ENCODE measurements at regions not wholly inside any gene's neighbourhood (a gene's known extent, or its start where the extent isn't known, plus 50 kb on each side); places are given as distances from the start of the nearest gene placed in this dataset.
A peak's percentile ranks its signal among the peaks of the same experiment; 100 is the strongest.
"Not testable (repeated sequence)": the region's sequence is repeated elsewhere in the genome, so short reads cannot be mapped to it uniquely, and the experiment has no call there.

DNA sequence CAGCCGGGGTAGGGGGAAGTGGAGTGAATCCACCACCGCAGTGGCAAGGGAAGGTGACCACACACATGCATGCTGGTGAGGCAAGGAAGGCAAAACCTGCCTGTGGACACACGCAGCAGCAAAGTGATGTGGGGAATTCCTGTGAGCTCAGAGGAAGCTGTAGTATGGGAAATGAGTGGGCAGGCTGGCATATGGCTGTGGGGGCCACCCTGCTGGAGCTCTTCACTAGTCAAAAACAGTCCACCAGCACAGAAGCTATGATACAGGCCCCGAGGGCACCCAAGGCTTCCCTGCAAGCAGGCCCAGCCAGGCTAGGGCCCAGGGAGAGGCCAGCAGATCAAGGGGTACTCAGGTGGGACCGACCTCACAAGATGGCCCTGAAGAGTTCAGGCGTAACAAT lies 239.1 kb downstream of the CHM start:
- DNase-seq = no peak

DNA sequence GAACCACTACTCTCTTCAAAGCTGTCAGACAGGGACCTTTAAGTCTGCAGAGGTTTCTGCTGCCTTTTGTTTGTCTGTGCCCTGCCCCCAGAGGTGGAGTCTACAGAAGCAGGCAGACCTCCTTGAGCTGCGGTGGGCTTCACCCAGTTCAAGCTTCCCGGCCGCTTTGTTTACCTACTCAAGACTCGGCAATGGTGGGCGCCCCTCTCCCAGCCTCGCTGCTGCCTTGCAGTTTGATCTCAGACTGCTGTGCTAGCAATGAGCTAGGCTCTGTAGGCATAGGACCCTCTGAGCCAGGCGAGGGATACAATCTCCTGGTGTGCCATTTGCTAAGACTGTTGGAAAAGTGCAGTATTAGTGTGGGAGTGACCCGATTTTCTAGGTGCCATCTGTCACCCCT lies 275.0 kb downstream of the CHM start:
- DNase-seq = not testable (repeated sequence)

- no peak for DNase-seq
Measured at GRCh38 chrX:85765651-85766050, 281.7 kb downstream of the CHM start.

GRCh38 chrX:85723025-85723424 lies 324.3 kb downstream of the CHM start:
- not testable (repeated sequence) for DNase-seq

DNA sequence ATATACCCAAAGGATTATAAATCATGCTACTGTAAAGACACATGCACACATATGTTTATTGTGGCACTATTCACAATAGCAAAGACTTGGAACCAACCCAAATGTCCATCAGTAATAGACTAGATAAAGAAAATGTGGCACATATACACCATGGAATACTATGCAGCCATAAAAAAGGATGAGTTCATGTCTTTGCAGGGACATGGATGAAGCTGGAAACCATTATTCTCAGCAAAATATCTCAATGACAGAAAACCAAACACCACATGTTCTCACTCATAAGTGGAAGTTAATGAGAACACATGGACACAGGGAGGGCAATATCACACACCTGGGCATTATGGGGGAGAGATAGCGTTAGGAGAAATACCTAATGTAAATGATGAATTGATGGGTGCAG lies 323.8 kb upstream of the POF1B start:
- not testable (repeated sequence) for DNase-seq

GRCh38 chrX:85698921-85699320 lies 319.5 kb upstream of the POF1B start:
- DNase-seq = no peak

- no peak for DNase-seq
Measured at GRCh38 chrX:85685843-85686242, 306.4 kb upstream of the POF1B start.

DNA sequence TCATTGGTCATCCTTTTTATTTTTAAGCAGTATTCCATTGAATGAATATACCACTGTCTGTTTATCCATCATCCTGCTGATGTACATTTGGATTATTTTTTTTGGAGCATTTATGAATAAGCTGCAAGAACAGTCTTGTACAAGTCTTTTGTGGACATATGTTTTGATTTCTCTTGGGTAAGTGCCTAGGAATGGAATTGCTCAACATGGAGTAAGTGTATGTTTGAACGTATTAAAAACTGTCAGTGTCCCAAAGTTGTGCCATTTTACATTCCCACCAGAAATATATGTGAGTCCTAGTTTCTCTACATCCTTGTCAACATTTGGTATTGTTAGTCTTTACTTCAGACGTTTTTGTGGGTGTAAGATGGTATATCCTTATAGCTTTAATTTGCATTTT lies 287.0 kb upstream of the POF1B start:
- no peak for DNase-seq

- not testable (repeated sequence) for DNase-seq
Measured at GRCh38 chrX:85663970-85664369, 284.5 kb upstream of the POF1B start.

DNA sequence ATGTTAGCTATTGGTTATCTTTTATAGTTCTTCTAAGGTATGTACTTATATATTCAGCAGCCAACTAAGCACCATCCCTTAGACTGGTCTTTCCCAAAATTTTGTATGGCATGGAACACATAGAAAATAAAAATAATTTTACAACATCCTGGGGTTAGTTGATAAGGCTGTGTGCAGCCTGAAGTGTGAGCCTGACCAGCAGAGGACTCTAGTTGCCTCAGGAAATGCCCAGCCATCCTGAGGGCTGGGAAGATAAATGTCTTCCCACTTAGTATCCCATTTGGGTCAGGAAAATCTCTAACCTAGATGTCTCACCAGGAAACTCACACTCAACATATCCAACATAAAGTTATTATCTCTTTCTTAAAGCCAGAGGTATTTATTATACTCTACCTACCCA lies 251.4 kb upstream of the POF1B start:
- DNase-seq = no peak

GRCh38 chrX:85627363-85627762 lies 247.9 kb upstream of the POF1B start:
- peak; percentile 2 for DNase-seq

DNA sequence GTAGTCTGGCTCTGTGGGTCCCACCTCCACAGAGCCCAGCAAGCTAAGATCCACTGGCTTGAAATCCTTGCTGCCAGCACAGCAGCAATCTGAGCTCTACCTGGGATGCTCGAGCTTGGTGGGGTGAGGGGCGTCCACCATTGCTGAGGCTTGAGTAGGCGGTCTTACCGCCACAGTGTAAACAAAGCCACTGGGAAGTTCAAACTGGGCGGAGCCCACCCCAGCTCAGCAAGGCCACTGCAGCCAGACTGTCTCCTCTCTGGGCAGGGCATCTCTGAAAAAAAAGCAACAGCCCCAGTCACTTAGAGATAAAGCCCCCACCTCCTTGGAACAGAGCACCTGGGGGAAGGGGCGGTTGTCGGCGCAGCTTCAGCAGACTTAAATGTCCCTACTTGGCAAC lies 243.2 kb upstream of the POF1B start:
- no peak for DNase-seq

DNA sequence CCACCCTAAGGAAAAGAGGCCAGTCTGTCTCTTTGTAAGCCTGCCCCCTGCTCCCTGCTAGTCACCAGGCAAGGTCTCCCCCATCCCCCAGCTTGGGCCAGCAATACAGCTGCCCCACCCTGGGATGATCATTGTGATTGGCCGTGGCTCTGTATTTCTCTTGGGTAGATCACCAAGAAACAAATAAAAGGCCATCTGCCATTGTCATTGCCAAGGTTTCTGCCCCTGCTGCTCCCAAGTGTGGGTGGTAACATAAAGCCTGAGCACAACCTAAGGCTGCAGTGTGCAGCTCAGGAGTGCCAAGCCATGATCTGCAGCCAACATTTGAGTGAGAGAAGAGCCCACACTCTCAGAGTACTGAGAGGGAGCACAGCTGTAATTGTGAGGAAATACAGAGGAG lies 241.0 kb upstream of the POF1B start:
- DNase-seq = no peak

DNA sequence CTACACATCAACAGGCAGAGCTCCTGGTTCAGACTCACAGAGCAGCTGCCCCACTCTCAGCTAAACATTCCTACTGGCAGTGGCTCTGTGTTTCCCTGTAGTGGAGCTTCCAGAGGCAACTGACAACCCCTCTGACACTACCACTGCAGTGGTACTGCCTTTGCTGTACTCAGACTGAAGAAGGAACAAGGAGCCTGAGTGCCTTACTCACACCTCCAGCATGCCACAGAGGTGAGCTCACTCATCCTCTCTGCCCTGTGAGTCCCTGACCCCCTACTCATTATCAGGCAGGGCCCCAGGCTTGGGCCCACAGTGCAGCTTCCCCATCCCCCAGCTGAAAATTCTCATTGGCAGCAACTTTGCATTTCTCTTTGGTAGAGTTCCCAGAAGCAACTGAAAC lies 240.5 kb upstream of the POF1B start:
- DNase-seq = no peak

- peak; percentile 1 for DNase-seq
Measured at GRCh38 chrX:85611926-85612325, 232.5 kb upstream of the POF1B start.

- no peak for DNase-seq
Measured at GRCh38 chrX:85592980-85593379, 213.5 kb upstream of the POF1B start.

DNA sequence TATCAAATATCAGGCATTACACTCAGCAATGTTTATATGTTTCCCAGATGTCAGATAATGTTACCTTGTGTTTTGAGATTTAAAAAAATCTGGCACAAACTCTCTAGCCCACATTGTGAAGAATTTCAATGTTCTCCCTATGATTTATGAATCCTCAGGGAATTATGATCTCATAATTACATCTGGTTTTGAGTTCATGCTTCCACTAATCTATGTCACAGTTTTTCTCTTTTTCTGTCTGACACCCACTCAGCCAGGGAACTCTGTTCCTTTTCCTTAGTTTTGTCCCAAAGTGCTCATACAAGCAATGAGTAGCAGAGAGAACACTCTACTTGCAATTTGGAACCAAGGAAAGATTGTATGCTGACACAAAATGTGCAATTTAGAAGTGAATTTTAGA lies 212.1 kb upstream of the POF1B start:
- no peak for DNase-seq

DNA sequence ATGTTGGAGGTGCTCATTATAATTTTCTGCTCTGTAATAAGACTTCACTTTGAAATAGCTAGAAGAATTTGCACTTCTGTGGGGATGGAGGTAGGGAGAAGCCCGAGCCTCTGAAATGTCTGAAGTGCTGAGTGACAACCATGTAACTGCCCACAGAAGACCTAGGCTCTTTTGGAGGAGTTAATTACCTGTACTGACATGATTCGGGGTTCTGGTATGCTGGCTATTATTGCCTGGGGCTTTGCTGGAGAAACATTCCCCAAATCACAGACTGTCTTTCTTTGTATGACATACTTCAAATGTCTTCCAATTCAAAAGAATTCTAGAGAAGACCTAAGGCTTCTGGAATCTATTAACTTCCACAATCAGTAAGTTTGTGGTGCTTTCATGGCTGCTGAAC lies 211.2 kb upstream of the POF1B start:
- no peak for DNase-seq

DNA sequence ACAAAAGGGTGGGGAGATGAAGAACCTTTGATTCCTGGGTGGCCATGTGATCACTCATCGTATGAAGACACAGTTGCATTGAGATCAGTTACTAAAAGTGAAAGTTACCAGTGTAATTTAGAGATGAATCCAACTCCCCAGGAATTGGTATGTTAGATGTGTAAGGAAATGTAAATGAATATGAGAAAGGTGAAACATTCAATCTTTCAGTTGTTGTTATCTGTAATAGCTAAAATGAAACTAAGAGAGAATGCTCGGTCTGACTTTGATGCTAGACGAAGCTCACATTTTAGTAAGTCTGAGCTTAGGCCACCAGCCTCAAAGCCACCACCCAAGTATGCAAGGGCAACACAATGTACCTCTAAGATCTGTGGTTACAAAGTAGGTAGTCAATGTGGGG lies 194.3 kb upstream of the POF1B start:
- no peak for DNase-seq

DNA sequence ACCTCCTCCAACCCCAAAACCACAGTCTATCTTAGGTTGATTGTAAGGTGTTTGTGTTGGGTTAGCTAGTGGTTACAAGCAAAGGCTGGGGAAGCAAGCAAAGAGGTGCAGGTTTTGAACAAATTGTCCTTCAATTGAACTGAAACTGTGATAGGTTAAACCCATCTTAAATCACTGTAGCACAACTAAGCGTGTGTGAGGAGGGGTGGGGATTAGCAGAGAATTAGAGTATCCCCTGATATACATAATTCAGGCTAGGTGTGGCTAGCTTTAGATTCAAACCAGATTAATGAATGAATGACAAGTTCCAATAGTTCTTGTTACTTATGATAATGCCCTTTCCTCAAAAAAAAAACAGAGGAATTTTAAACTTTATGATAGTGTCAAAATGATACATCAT lies 191.0 kb upstream of the POF1B start:
- DNase-seq = no peak

- no peak for DNase-seq
Measured at GRCh38 chrX:85569686-85570085, 190.2 kb upstream of the POF1B start.

DNA sequence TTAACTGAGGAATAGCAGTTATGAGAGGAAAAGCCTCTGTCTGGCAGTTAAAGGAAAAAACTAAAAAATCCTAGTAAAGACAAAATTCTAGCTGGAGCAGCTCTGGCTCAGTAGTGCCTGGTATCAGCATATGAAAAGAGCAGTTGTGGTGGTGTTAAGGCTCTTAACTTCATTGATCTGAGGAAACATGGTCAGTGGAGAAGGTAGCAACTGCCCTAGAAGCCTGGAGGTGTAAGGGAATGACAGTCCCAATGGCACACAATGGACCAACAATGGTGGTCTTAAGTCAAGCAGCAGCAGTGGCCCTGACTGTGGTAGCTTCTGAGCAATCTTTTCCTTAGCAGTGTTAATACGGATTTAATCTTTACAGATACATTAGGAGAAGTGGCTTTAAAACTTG lies 189.6 kb upstream of the POF1B start:
- DNase-seq = no peak

DNA sequence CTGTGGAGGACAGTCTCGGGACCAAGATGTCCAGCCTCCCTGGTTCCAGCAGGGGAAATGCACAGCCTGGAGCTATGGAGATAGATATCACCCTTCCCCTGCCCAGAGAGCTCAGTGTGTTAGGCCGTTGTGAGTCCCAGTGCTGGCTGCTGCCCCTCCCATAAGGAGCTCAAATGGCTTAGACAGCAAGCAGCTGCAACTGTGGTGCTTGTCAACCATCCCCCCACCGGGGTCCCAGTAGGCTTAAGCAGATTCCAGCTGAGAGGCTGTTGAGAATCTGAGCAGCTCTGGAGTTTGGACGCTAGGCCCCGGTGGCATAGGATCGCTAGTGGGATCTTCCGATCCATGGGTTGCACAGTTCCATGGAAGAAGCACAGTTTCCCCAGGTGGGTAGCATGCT lies 181.8 kb upstream of the POF1B start:
- DNase-seq = no peak

DNA sequence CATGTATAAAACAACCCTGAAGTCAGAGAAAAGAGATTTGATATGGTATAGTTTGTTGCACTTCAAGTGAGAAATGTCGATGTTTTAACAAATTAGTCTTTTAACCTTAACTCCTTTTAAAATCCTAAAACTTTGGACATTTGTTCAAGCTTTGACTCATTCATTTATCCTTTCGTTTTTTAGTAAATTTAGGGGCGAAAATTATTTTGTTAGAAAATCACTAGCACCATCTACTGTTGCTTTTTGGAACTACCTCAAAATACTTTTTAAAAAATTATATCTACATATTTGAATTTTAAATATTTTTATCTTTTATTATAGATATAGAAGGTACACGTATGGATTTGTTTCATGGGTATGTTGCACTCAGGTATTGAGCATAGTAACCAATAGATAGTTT lies 165.1 kb upstream of the POF1B start:
- DNase-seq = no peak

DNA sequence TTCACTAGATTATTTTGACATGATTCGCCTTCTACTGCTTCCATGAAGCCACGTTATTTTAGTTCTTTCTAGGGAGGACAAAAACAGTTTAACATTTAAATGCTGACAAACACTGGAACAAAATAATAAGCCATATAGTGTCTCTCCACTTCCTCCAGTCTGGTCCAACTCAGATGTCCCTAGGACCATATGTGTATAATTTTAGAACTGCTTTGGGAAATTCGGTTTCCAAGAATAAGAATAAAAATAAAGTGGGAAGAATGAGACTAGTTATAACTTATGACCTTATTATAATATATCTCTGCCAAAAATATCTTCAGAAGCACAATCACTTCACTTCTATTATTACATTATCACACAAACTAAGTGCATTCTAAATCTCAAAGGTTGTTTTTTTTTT lies 164.4 kb upstream of the POF1B start:
- DNase-seq = no peak

DNA sequence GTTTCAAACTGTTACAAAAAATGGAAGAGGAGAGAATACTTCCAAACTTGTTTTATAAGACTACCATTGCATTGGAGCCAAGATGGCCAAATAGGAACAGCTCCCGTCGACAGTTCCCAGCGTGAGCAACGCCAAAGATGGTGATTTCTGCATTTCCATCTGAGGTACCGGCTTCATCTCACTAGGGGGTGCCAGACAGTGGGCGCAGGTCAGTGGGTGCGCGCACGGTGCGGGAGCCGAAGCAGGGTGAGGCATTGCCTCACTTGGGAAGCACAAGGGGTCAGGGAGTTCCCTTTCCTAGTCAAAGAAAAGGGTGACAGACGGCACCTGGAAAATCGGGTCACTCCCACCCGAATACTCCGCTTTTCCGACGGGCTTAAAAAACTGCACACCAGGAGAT lies 149.7 kb upstream of the POF1B start:
- DNase-seq = peak; percentile 25
